CD4-positive, alpha-beta T cell treated with Interleukin-17A for 4 hours (primary cell): ENCODE measurements at regions not wholly inside any gene's neighbourhood (a gene's known extent, or its start where the extent isn't known, plus 50 kb on each side); places are given as distances from the start of the nearest gene placed in this dataset.

ENCODE experiments used
- DNase-seq: peaks from one replicate; pipeline ENCODE4 v3.0.0-alpha.2; 2020; ENCODE audit warnings: mixed read lengths

DNA sequence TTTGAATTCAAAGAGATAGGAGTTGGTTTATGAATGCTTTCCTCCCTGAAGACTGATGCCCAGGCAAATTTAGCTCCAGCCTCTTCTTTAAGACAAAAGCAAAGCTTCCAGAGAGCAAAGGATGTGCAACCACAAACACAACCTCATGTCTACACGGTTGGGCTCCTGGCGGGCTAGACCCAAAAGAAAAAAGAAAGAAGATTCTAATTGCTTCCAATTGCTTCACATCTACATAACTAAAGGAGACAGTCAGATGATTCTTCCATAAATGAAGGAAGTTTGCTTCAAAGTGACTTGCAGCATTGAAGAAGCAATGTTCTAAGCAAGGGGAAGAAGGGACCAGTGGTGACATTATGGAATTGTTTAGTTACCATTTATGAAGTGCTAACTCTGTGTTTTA, 1603.0 kb upstream of the TENM3 start:
- DNase-seq: no peak

- DNase-seq: no peak
Observed at GRCh38 chr4:180641495-180641894, 1601.7 kb upstream of the TENM3 start.

DNA sequence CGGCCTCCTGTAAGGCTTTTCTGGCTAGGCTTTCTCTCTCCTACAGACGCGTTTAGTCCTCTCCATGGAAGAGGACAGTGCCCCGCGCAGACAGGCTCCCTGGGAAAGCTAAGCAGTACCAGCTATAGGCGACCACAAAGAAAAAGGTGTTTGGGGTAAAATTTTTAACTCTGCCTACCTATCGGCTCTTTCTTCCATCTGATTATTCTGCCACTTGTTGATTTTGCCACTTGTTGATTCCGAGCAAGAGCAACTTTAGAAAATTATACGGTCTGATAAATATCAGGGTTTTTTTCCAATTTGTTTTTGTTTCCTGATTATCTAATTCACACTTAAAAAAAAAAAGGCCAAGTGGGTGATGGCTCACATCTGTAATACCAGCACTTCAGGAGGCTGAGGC, 1600.5 kb upstream of the TENM3 start:
- DNase-seq: no peak

DNA sequence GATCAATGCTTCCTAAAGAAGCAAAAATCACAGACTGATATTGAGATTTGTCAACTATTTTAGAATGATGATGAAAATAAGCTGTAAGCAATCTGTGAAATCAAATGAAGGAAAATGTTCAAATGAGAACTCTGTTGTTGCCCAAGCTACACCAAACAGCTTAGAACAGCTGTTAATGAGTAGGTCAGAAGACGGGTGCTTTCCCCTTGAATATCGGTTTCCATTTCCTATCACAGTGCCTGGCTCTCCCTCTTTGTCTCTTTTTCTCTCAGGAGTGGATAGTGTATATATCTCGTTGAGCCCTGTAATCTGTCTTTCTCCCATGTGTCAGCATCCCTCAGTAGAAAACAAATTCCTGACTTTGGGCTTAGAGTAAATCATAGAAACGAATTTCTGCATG, 1592.9 kb upstream of the TENM3 start:
- no peak for DNase-seq

DNA sequence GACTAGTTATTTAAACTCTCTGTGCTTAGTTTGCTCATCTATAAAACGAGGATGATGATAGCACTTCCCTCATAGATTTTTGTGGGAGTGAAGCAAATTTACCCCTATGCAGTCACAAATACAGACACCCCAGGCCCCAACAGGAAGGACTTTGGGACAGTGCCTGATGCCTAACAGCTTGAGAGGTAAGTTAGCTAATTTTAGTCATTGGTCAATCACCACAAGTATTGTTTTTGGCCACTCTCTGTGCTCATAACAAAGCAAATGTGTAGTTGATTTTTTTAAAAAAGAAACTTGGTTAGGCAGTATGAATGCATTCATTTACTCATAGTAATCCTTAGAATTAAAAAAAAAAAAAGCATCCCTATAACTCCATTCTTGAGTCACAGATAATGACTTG, 1590.7 kb upstream of the TENM3 start:
- DNase-seq: no peak

GRCh38 chr4:180655886-180656285, 1587.3 kb upstream of the TENM3 start:
- DNase-seq: no peak

DNA sequence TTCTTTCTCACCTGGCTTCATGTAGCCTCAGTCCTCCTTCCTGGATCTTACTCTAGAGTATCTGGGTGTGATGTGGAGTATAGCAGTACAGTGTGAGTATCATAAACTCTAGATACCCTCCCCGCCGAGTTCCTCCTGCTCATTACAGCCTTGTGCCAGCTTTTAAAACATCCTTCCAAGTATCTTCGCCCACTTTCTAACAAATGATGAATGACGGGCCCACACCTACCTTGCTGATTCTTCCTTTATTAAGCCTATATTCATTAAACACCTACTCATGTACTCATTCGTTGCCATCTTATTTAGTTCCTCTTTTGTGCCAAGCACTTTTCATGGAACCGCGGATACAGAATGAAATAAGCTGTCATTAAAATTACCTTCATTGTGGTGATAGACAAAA, 1585.3 kb upstream of the TENM3 start:
- DNase-seq: no peak

GRCh38 chr4:180664766-180665368, 1578.3 kb upstream of the TENM3 start:
- DNase-seq: peak; percentile 51

GRCh38 chr4:180665481-180665880, 1577.7 kb upstream of the TENM3 start:
- DNase-seq: no peak

- DNase-seq: no peak
Observed at GRCh38 chr4:180665994-180666824, 1577.0 kb upstream of the TENM3 start.

DNA sequence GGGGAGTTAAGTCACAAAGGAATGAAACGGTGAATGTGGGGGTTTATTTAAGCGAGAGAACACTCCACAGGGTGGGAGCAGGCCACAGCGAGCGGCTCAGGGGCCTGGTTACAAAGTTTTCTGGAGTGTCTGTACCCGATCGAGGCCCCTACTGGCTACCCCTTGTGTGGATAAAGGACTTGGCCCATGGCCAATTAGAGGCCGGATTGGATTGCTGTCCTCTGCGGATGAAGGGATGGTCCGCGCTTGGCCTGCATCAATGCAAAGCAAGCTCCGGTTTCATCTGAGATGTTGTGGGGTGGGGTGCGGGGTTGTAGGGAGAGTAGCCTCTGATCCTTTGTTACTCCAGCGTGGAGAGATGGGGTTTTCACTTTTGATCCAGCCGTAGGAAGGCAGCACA, 1574.5 kb upstream of the TENM3 start:
- DNase-seq: no peak

DNA sequence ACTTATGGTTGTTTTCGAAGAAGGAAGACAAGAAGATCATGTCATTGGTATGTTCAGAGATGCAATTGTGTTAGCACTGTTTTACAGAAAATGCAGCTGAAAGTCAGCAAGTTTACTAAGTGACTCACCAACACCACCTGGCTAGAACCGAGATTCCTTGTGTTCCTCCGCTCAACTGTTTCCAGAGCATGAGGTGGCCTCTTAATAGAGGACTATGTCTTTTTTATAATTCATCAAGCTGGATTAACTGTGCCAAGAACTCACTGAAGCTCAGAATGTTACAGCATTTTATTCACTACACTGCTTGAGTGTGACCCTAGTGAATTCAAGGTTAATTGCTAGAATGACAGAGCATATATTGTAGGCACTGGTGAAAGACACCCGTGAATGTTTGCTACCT, 1573.5 kb upstream of the TENM3 start:
- no peak for DNase-seq

DNA sequence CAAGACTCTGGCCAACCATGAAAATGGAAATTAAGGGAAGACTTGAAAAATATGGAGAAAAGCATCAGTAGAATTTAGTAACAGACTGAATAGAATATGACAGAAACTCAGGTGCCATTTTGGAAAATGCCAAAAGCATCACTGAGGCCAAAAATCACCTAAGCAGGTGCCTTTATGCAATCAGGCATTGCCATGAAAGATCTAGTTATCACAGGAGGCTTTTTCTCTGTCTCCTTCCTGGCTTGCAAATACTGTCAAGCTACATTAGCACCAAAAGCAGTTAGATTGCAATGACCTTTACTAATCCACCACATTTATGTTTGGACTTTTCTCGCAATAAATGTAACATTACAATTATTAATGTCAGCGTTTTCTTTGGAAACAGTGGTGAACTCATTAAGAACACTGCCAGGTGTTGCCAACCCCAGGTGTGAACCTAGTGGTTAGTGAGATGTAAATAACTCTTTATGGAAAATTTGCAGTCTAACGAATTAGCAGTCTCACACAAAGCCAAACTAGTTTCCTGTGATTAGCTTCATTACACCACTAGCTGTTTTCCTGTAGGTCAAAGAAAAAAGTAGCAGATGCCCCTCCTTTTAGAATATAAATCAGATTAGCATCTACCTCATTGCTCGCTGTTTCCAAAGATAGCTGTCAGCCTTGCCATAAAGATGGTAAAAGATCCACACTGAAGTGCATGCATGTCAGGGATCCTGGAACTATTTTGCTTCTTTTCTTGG, 1568.4 kb upstream of the TENM3 start:
- DNase-seq: no peak

GRCh38 chr4:180675359-180675650, 1567.9 kb upstream of the TENM3 start:
- DNase-seq: no peak

DNA sequence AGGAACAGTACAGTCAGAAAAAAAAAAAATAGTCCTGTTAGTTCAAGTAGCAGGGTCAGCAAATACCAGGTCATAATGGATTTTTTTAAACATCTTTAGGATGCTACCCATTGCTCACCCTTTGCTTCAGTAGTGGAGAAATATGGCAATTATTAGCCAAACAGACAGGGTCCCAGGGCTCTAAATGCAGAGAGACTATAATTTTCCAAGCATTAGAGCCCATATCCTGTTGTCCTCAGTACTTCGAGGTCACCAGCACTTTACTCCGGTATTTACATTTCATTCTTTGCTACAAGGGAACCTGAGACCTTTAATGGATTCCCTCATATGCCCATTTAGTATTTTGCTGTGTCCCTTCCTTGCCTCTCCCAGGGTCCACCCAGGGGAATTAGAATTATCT, 1562.9 kb upstream of the TENM3 start:
- DNase-seq: no peak

- no peak for DNase-seq
Observed at GRCh38 chr4:180682776-180683175, 1560.4 kb upstream of the TENM3 start.

DNA sequence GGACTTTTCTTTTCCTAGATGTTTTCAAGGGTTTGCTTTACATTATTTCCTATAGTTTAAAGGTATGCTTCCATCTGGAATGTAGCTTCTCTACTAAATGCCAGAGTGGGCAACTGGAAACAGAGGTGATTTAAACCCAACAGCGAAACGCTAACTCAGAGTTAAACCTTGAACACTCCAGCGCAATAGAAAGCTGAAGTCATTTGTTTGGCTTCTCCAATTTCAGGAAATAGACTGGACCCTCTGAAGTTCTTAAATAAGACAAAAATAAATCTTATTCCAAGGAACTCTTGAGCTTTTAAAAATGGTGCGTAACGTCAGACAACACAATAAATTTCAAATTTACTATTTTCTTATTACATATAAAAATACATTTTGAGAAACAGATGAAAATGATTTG, 1560.0 kb upstream of the TENM3 start:
- DNase-seq: no peak

DNA sequence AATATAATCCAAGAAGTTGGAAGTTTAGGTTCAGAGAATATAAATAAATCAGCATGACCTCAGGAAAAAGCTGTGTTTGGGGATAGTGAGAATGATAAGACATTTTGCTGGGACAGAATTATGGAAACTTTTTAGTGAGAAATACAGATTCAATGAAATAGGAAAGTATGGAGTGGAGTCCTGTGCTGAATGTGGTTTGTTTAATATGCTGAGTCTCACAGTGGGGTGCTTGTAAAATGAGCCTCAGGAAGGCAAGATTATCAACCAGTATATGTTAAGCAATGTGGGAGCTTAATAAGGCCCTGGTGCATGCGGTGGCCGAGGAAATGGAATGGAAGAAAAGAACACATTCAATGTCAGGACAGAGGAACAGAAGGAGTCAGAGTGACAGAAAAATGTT, 1554.7 kb upstream of the TENM3 start:
- DNase-seq: no peak

GRCh38 chr4:180694875-180695274, 1548.3 kb upstream of the TENM3 start:
- no peak for DNase-seq

DNA sequence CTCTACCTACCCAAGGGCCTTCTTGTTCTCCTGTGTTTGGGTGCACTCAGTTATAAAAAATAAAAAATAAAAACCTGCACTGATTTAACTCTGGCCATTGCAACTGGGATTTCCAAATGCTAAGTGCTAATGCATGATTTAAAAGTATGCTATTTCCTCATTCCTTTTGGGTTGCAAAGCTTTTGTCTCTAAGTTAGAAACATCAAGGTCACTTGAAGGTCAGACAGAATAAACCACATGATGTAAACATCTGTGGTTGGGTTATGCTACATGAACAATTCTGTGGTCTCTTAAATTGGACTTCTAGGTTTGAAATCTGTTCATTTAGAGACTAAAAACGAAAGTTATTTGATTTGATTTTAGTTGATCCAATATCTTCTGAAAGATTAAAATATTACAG, 1547.4 kb upstream of the TENM3 start:
- no peak for DNase-seq

DNA sequence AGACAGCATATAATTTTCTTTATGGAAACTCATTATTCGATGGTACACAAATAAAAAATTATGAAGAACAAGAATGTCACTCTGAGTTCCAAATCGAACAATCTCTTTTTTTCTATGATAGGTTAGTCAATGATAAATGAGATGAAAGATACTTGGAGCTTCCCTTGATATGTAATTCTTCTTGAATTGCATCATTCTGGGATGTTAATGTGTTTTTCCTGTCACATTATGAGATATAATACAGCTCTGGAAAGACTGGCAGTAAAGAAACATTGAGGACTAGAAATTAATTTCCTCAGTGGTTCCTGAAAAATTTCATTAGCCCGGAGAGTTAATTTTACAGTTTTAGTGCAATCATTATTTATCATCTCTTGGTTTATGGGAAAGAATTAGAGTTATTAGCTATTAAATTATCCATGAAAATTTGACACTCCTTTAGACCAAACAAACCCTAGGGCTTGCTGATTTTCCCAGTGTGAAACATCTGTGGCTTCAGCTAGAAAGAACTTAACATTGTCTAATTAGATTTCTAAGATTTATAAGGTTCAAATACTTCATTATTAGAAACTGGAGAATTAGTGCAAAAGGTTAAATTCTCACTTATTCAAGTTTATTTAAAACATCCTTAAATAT, 1546.6 kb upstream of the TENM3 start:
- no peak for DNase-seq

- DNase-seq: no peak
Observed at GRCh38 chr4:180698550-180699195, 1544.5 kb upstream of the TENM3 start.

DNA sequence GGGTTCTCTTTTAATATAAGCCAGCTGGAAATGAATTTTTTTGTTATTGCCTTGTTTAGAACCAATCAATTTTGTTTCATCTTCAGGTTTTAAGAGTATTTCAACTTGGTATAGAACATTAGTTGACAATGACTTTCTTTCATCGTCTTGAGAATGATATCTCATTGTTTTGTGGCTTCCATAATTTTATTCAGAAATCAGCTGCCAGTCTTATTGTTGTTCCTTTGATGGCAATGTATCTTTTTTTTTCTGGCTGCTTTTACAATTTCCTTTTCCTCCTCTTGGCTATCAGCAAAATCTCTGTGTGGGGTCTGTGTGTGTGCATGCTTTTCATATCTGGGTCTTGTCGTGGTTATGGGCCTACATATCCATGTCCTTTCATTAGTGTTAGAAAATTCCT, 1536.4 kb upstream of the TENM3 start:
- DNase-seq: no peak
